OCI-LY3 (cell line): ENCODE measurements at regions not wholly inside any gene's neighbourhood (a gene's known extent, or its start where the extent isn't known, plus 50 kb on each side); places are given as distances from the start of the nearest gene placed in this dataset.

Experiments used
- EZH2phosphoT487 ChIP-seq: fragments of 200-600 bp; shearing (Covaris generic); IDR thresholded peaks from 2 replicates; pipeline ENCODE4 v1.6.1; 2018; ENCODE audit warnings: antibody characterized with exemption, mixed run types, low read depth
- TF ChIP-seq, protein P1 (sequence below): fragments of 200-600, 300-600 bp; sonication (generic); IDR thresholded peaks from 2 replicates; pipeline ENCODE4 v1.5.1; 2014; ENCODE audit warnings: antibody characterized with exemption, low read length, low read depth

DNA sequence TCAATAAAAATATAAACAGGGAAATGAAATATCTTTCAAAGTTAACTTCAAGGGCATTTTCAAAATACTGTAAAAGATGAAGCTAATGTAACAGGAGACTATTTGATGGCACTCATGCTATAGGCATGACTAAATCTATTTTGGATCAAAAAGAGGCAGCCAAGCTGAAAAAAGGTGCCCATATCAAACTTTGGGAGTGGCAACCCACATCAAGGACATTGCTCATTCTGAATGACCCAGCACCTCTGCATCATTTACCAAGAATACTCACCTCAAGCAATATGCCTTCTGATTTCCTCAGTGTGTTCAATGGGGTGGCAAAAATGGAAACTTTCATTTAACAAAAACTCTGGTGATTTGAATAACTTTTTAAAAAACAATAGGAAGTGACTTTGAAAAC lies 853.3 kb downstream of the TLE1 start:
- TF ChIP-seq, protein P1, sequence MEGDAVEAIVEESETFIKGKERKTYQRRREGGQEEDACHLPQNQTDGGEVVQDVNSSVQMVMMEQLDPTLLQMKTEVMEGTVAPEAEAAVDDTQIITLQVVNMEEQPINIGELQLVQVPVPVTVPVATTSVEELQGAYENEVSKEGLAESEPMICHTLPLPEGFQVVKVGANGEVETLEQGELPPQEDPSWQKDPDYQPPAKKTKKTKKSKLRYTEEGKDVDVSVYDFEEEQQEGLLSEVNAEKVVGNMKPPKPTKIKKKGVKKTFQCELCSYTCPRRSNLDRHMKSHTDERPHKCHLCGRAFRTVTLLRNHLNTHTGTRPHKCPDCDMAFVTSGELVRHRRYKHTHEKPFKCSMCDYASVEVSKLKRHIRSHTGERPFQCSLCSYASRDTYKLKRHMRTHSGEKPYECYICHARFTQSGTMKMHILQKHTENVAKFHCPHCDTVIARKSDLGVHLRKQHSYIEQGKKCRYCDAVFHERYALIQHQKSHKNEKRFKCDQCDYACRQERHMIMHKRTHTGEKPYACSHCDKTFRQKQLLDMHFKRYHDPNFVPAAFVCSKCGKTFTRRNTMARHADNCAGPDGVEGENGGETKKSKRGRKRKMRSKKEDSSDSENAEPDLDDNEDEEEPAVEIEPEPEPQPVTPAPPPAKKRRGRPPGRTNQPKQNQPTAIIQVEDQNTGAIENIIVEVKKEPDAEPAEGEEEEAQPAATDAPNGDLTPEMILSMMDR: no peak
- no peak for TF ChIP-seq EZH2phosphoT487
